Stimulated activated CD4-positive, alpha-beta T cell treated with anti-CD3 and anti-CD28 coated beads, Interleukin-1b, Interleukin-23, amount 100 ng/mL, for 4 hours (primary cell): ENCODE measurements at regions not wholly inside any gene's neighbourhood (a gene's known extent, or its start where the extent isn't known, plus 50 kb on each side); places are given as distances from the start of the nearest gene placed in this dataset.
"Not testable (repeated sequence)": the region's sequence is repeated elsewhere in the genome, so short reads cannot be mapped to it uniquely, and the experiment has no call there.

Experiments used
- DNase-seq, 2 donors: peaks; one replicate each; pipeline ENCODE4 v3.0.0-alpha.2; 2020; ENCODE audit warnings: low read depth in 2 of 2

- no peak for DNase-seq
Observed at GRCh38 chr6:44737829-44738528, 350.5 kb downstream of the CDC5L start.

- DNase-seq, result no peak
Observed at GRCh38 chr6:44738601-44739146, 351.2 kb downstream of the CDC5L start.

DNA sequence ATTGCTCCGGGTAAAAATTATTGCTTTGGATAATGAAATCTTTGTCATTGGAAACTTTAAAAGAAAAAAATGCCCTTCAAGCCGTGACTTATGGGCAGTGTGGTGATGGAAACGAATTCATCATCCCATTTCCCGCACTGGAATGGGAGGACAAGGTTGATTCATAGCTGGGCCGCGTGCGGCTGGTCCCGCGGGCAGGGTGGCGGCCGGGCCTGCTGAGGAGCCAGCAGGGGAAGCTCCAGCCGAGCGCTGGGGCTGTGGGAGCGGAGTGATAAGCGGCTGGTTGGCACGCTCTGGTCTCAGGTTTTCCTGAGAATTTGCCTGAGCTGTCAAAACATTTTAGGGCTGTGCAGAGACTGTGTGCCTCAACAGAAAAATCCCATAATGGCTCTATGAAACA is 351.7 kb downstream of the CDC5L start:
- DNase-seq, result no peak

GRCh38 chr6:44740566-44741120 is 353.1 kb downstream of the CDC5L start:
- no peak for DNase-seq

DNA sequence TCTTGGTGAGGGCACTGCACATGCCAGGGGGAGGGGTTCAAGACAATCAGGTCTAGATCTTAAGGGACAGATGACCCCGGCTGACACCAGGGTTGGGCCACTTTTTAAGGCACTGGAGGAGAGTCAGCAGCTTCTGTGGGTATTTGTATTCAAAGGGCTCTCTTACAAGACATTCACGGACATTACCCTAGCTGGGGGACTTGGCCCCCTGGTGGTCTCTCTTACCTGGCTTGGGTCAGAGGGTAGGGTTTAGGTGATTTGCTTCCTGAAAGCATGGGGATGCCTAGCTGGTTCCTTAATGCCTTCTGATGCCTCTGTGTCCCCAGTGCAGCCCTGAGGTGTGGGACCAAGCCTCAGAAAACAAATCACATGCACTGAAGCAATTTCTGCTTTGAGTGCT is 354.7 kb downstream of the CDC5L start:
- DNase-seq, result no peak

DNA sequence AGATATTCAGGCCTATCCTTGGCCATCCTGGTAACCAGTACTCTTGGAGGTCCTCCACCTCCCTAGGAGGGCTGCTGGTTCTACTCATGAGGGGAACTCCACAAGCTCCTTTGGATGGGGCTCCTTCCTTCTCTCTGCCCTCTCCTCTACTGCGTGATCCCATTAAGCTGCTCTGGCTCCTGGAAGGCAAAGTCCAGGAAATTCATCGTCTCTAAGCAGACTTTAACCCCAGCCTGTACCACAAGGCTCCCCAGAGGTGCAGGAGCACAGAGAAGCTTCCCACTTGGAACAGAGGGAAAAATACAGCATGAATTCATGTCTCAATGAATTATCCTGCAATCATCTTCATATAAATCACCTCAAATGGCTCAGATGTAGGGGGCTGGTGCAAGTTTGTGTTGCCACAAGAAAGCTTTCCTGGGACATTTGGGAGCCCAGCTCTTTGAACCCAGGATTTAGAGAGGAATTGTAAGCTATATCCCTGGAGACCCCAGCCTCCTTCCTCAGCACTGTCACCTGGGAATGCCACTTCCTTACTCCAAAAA is 355.4 kb downstream of the CDC5L start:
- DNase-seq, result no peak

- not testable (repeated sequence) for DNase-seq
Observed at GRCh38 chr6:44760116-44760515, 372.6 kb downstream of the CDC5L start.

GRCh38 chr6:44761046-44761445 is 373.5 kb downstream of the CDC5L start:
- no peak for DNase-seq

GRCh38 chr6:44762496-44762895 is 375.0 kb downstream of the CDC5L start:
- no peak for DNase-seq

- no peak for DNase-seq
Observed at GRCh38 chr6:44771647-44772415, 384.3 kb downstream of the CDC5L start.

DNA sequence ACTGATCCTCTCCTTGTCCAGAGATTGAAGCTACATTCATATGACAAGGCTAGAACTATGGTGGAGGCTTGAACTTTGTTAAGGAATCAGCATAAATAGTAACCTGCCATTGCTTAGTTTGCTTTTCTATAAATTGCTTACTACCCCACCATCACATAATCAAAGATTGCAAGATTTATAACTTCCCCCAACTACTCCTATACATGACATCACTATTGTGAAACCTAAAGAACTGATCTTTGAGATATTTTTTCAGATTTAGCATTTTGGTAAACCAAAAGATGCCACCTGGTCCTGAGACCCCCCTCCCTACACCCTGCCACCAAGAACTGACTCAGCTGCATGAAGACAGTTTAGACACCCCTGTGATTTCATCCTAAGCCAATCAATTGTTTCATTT is 385.3 kb downstream of the CDC5L start:
- no peak for DNase-seq

DNA sequence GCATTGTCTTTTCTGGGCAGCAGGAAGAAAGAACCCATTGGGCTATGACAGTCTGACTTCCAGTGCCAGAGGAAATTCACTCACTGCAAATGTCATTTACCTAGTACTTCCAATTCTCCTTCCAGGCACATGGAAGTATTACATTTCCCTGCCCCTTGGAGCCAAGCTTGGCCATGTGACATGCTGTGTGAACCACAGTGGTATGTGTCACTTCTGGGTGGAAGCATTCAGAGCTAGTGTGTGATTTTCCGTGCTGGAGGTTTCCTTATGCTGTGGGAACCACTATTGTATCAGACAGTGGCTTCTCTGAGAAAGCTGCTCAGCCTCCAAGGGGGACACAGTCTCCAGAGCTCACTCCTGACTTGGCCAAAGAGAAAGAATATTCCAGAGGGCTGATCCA is 387.6 kb downstream of the CDC5L start:
- DNase-seq, result no peak

DNA sequence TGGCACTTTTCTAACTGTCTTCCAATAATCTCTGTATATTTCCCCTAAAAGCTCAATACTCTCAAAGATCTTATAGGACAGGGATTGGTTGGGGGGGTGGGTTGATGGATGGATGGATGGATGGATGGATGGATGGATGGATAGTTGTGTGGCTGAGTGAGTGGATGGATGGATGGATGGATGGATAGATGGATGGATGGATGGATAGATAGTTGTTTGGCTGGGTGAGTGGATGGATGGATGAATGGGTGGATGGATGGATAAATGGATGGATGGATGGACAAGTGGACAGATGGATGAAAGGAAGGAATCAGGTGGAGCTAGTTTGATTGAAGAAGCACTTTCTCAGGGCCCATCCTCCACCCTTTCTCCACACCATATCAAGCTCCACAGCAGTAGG is 388.8 kb downstream of the CDC5L start:
- DNase-seq, result no peak

DNA sequence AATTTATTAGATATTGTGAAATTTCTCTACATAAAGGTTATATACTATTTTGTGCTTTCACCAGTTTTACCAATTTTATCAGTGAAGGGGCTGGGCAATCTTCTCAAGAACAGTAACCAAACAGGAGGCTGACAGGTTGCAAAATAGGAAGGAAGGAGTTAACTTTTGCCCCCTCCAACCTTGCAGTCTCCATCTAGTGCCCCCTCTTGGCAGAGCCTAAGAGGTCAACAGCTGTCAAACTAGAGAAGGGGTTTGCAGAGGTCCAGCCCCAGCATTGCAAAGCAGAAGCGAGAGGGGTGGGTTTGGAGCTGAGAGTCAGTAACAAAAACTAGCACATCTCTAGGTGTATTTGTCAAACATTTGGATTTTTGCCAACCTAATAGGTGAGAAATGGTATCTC is 391.0 kb downstream of the CDC5L start:
- DNase-seq, result no peak
